ENCODE measurements at regions not wholly inside any gene's neighbourhood (a gene's known extent, or its start where the extent isn't known, plus 50 kb on each side); places are given as distances from the start of the nearest gene placed in this dataset.

DNA sequence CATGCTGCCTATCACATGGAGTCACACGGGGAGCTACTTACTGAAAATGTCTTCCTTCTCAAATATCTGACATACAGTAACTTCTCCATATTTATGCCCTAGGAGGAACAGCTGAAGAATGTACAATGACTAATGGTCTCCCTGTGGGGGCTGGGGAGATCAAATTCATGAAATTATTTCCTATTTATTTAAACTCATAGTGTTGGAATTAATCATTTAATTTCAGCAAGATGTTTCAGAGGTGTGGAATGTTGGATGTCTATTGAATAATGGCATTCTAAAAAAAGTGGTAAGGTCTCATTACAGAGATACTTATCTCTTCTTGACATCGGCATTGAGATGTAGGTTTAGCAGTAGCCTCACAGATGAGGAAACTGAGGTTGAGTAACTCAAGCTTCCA is 214.3 kb upstream of the CDH11 start:
- TF ChIP-seq, protein P1, sequence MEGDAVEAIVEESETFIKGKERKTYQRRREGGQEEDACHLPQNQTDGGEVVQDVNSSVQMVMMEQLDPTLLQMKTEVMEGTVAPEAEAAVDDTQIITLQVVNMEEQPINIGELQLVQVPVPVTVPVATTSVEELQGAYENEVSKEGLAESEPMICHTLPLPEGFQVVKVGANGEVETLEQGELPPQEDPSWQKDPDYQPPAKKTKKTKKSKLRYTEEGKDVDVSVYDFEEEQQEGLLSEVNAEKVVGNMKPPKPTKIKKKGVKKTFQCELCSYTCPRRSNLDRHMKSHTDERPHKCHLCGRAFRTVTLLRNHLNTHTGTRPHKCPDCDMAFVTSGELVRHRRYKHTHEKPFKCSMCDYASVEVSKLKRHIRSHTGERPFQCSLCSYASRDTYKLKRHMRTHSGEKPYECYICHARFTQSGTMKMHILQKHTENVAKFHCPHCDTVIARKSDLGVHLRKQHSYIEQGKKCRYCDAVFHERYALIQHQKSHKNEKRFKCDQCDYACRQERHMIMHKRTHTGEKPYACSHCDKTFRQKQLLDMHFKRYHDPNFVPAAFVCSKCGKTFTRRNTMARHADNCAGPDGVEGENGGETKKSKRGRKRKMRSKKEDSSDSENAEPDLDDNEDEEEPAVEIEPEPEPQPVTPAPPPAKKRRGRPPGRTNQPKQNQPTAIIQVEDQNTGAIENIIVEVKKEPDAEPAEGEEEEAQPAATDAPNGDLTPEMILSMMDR (conservative IDR thresholded peaks at IDR 0.05 in 1 of 2, IDR thresholded peaks at IDR 0.05 in 1 of 2; ENCODE audit: extremely low read depth in 1 of 2, insufficient read depth in 1 of 2, low read depth in 1 of 2, low read length in 2 of 2), result no peak
- no peak for TF ChIP-seq EZH2 (IDR thresholded peaks at IDR 0.05; ENCODE audit: borderline replicate concordance, low read length)
